SIG-M5 treated with dmso at 0.1 percent for 504 hours (cell line): ENCODE measurements at regions not wholly inside any gene's neighbourhood (a gene's known extent, or its start where the extent isn't known, plus 50 kb on each side); places are given as distances from the start of the nearest gene placed in this dataset.

ENCODE experiments used
- DNase-seq: peaks from one replicate; lab custom pipeline; 2025; ENCODE audit not compliant: unreplicated experiment; lab: John Stamatoyannopoulos, UW

DNA sequence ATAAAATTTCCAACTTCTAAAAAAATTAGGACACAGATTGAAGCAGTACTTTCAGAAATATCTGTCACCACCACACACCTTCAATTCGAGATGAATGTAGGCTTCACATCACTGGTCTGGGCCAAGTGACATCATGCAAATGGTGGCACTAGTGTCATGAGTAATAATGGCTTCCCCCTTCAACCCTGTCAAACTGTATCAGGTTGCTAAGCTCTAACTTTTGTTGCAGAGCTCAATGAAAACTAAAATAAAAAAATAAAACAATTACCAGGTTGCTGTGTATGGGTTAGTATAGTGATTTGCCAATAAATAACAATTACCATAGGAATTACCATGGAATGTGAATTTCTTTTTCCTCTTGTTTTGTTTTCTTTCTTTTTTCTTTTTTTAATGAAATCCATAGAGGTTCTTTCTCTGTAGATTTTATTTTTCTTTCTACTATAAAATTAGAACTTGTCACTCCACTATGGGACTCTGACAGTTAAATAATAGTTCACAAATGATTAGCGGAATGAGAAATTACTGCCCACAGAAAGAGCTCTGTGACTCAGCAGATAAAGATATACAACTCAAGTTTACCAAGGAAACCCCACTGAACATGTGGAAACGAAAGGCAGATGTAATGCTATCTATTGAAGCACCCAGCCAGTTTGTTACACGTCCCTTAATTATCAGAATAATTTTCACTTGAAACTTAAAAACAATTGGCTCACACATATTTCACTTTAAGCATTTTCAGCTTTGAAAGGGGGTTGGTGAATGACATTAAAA, 783.8 kb upstream of the WWC1 start:
- DNase-seq, result no peak

DNA sequence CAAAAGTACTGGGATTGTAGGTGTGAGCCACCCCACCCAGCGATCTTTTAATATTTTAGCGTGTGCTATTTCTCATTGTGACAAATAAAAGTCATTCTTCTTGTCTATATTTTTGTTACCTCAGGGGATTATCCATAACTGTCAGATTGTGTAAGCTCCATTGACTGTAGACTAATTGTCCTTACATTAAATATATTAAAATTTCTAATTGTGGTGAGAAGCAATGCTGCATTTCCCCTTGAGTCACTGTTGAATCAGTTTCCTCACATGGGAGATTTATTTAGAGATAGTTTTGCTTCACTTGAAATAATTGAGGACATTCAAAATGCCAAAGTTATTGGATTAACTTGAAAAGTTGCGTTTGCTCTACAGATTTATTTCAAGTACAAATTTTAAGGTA, 782.4 kb upstream of the WWC1 start:
- no peak for DNase-seq

DNA sequence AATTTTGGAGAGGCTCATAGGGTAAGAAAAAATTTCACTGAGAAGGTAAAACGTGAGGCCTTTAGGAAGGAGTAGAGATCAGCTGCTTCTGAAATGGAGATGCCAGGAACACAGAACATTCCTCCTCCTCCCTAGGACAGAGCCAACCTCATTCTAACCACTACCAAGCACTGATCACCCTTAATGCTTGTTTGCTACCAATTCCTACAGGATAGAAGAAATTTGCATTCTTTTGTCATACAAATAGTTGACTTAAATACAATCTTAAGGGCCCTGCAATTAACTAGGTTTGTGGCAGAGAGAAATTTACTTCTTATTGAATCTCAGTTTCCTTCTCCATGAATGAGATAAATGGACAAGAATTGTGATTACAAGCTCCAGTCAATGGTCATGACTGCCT, 780.2 kb upstream of the WWC1 start:
- DNase-seq, result no peak

DNA sequence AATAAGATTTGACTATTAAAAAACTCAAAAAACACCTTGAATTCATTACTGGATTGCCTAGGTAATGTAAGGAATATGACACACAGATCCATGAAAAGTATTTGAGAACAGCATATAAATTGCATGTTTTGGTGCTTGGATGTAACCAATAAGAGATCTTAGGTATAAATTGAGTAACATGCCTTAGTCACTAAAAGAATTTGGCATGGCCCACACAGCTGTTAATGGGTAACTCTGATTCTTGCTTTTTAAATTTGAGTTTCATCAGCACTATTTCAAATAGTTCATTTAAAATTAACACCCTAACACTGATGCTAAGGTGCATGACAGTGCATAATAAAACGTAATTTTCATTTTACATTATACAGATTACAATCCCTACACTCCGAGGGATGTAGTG, 779.3 kb upstream of the WWC1 start:
- DNase-seq, result no peak

DNA sequence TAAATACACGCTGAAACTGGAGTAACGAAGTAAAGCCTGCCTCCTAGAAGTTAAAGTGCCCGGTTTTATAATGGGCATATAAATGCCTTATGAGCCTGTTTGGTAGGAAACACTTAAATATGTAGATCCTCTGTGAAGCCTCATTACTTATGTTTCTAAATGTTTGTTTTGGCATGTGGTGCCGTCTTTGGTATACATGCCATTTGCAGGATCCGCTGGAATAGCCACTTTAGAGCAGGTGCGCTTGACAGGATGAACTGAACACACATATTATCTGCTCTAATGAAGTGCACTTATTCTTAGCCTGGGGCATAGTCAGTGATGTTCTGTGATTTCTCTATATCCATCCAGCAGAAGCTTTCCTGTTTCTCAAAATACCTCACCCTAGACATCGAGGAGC, 778.1 kb upstream of the WWC1 start:
- no peak for DNase-seq

DNA sequence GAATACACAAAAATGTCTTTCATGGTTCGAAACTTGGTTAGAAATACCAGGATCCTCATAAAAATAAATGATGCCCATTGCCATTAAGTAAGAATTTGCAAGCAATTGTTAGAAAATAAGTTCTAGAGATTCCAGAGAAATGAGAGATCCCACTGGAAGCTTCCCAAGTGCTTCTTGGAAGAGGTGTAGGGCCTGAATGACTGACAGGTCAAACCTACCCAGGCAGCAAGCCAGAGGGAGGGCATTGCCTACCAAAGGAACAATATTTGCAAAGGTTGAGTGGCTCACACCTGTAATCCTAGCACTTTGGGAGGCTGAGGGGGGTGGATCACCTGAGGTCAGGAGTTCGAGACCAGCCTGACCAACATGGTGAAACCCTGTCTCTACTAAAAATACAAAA, 777.0 kb upstream of the WWC1 start:
- DNase-seq, result no peak

DNA sequence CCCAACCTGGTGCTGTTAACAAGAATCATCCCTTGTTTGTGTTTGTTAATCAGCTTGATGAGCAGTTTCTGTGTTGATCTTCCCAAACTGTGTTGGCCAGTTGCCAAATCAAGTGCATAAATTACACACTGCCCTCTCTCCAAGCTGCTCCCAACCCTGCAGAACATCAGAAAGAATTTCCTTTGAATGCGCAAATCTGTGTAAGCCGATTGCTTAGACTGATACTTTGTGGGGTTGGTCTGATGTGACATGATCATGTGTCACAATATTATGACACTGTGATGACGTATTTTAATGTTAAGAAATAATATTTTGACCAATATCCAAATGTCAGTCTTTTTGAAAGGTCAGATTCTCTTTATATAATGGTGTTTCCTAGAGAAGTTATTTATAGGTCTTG, 766.4 kb upstream of the WWC1 start:
- DNase-seq, result no peak

DNA sequence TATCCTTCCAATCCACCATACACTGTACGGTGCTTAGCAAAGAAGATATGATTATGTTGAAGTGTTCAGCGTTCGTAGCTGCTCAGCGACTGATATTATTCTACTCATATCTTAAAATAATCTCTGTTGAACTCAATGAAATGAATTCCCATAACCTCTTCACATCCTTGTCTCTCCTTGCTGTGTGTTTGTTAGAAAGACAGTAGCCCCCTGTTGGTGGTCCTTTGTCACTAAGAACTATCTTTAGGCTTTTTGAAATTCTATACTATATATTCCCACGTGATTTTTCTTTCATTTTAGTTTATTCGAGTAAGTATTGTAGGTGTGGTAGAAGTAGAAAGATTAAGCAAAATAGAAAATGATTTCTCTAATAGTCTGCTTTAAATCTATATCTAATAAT, 762.8 kb upstream of the WWC1 start:
- no peak for DNase-seq

DNA sequence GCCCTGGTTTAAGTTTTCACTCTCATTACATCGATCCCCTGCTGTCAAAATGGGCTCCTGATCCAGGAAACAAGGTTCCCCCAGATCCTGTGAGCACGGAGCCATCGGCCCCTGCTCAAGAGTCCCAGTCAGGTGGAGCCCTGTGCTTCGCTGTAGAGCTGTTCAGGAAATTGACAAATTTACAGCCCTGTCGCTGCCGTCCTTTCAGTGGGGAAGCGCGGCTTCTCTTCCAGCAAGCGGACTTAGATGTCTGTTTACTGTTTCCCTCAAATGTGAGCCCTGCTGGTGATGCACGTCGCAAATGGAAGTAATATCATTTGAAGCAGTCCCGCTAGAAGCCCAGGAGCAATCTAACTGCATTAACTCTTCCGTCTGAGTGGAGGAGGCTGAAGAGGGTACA, 760.9 kb upstream of the WWC1 start:
- no peak for DNase-seq

DNA sequence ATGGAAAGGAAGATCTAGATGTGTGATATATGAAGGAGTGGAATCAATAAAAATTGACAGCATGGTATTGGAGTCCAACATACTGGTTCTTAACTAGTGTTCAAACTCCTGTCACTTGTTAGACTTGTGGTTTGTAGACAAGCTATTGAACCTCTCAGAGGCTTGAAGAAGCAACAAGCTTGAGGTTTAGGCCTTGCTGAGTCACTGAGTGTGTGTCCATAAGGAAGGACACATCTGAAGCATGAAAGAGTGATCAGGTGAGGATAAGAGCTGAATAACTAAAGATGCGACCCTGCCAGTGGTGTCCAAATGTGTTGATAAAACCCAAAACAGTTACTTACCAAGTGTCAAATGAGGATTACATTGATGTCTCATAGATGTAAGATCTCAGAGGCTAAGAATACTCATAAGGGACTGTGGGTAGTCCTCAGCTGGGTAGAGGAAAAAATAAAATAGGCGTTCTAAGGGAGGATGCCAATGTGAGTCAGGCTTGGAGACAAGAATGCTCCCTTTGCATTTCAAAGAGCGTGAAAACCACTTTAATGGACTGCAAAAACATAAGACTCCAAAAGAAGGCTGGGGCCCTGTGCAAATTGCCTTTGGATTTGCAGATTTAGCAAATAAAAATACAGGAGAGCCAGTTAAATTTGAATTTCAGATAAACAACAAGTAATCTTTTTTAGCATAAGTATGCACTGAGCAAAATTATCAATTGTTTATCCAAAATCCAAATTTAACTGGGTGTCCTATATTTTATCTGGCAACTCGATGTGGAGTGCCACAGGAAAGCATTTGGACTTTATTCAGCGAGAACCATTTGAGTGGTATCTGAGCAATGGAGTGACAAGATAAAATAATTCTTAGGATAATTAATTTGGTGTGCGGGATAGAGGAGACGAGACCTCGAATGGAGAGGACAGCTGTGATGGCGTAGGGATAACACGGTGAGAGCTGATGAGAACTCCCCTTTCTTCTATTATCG, 757.3 kb upstream of the WWC1 start:
- DNase-seq, result no peak

DNA sequence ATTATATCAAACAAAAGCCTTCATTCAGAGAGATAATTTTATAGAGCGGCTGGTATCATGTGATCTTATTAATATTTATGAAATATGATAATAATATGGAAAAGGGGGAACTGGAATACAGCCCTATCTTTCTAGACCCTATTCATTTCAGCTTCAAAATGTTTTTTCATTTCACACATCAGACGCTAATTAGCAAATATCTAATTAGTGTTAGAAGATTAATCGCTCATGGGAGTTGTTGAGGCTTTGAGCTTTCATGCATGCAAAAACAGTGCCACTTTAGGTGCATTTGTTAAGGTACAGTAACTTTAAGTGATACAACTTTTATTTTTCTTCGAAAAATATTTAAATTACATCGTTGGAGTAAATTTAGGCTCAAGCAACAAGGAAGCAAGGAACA, 751.7 kb upstream of the WWC1 start:
- no peak for DNase-seq

DNA sequence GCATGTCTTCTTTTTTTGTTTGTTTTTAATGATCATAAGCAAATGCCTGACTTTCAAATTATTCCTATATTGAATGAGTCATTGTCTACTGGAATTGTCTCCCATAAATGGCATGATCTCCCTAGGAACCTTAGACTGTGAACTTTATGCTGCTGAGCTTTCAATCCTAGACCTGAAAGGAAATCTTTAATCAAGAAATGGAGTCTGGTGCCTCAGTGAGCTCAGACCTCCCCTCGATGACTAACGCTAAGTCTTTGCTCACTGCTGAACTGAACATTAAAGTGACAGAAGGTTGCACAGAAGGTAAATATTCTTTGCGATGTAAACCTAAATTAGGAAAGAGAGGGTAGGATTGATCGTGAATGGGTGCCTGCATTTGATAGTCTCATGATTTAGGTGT, 745.2 kb upstream of the WWC1 start:
- DNase-seq, result no peak

DNA sequence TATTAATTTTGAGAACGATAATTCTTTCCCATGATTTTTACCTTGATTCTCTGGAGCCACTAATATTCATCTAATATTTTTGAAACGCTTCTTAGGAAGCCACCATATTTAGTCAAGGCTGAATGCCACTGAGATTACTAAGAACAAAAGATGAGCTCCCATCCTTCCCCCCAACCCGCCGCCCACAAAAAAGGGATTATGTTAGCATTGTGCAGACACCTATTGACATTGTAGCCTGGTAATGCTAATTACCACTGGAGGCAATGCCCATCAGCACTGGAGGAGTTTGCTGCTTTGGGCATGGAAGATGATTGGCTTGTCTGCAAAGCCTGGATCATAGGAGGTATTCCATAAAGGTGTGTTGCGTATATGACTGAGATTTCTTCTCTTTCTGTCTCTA, 739.1 kb upstream of the WWC1 start:
- DNase-seq, result no peak

DNA sequence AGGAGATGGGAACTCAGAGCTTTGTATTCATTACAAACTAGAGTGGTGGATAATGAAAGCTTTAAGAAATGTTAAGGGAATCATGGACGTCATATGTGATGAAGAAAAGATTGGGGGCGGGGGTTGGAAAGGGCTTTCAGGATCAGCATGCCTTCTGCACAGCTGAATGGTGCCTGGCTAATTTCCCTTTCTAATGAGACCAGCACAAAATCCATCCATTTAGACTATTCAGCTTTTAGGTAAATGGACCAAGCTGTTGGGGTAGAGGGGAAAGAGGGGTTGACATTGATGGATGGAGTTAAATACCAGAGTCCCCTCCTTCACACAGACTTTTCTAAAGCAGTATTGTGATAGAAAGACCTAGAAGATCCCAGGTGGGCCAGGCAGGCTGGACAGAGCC, 737.9 kb upstream of the WWC1 start:
- DNase-seq, result no peak

DNA sequence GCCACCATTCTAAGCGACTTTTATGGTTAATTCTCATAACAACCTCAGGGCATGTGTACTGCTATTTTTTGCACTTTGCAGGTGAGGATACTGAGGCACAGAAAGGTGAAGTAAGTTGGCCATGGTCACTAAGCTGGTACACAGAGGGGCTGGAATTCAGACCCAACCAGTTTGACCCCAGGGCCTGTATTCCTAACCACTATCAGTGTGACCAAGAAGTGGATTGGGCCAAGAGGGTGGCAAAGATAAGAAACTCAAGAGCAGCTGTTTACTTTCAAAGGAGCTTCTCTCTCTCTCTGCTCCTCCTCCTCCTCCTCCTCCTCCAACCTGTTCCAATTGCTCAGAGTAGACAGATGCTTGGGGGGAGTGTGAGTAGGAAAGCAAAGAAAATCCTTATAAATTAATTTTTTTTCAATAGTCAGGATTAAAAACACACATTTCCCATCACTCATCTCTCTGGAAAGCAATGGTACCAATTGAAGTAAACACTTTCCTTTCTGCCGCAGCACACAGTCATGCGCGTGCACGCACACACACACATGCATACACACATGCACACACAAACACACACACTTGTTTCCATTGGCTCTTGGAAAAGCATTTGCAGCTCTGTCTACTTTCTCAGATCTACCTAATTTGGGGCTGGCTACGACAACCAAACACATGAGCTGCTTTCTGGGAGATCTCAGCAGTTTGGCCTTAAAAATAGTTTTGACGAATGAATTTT, 736.7 kb upstream of the WWC1 start:
- DNase-seq, result no peak

DNA sequence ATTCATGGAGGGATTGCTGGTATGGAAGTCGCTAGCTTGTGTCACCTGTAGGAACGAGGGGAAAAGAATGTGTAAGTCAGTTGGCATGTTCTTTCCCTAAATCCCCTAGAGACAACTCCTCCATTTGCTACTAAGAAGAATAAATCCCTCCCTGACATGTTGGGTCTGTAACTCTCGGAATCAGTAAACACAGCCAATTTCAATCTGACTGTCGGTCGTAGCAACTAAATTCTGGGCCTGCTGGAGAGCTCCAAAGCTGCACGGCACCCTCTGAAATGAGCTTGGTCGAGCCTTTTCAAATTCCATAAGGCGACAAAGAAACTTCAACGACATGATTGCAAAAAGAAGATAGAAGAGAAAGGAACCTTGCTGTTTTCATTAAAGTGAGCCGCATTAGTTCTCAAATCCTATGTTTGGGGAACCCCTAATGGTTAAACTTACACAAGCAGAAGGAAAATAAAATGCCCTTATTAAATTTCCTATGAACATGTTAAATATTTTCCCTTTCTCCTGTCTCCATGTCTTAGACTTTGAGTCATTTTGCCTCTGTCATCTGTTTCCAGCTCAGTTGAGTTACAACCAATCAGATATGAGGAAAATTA, 735.8 kb upstream of the WWC1 start:
- no peak for DNase-seq

DNA sequence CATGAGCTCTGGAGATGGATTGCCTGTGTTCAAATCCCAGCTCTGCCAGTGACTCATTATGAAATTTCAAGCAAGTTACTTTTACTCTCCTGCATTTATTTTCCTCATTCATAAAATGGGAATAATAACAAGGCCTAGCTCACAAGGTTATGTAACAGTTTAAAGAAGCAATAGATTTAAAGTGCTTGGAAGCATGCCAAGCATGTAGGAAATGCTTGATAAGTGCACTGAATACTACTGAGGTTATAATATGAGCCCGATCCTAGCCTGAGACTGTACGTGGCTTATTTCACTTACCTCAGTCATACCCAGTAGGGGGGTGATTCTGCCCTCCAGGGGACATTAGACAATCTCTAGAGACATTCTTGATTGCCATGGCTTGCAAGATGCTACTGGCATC, 734.1 kb upstream of the WWC1 start:
- DNase-seq, result no peak

DNA sequence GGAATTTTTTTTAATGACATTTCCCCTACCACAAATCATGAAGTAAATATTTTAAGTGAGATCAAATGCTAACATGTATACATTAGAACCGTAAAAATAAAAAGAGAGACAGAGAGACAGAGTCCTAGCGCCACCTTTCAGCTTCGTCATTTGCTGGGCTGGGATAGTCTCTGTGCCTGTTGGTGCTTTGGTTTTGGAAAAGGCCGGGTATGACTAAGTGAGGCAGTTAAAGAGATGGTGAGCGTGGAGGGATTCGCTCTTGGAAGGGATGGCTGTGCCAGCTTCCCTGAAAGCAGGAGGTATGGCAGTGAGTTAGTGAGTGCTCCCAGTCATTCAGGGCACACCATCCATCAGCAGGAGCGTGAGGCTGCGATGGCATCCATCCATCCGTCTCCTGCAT, 729.6 kb upstream of the WWC1 start:
- DNase-seq, result no peak

DNA sequence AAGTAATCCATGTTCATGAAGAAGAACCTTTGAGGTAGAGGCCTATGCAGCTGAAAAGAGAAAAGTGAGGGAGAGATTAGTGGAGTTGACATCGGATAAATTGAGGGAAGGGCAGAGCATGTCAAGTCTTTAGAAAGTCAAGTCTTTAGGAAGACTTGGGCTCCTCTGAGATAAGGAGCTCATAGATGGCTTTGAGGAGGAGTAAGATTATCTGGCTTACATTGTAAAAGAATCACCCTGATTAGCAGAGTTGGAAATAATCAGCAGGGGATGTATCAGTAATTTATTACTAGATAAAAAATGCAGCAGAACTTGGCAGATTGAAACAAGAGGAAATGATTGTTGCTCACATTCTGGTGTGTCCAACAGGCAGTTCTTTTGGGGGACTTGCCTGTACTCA, 727.2 kb upstream of the WWC1 start:
- no peak for DNase-seq

DNA sequence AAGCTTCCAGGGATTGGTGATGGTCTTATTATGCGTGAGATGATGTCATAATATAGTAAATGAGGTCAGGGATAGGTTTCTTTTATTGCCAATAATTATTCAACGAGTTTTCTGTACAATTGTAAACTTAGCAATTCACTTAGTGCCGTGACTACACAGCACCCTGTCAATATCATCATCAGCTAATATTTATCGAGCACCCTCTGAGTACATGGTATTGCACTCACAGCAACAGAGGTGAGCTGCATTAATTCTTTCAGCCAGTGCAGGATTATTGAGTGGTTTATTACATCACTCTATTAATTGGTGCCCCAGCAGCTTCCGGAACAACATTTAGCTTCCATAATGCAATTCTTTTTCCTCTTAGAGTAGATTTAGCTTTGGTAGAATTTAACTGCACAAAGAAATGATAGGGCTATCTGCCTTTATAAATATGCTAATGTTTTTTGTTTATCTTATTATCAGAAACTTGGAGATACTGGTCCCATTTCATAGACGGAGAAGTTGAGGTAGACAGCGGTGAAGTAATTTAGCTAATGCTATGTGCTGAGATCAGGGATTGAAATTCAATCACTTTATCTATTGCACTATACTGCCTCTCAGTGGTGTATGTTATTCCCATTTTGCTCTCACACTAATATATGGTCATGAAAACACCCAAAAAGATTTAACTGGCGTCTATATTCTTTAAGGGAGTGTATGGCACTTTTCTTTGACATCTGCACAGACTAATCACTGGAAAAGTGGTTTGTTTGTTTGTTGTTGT, 726.1 kb upstream of the WWC1 start:
- no peak for DNase-seq

DNA sequence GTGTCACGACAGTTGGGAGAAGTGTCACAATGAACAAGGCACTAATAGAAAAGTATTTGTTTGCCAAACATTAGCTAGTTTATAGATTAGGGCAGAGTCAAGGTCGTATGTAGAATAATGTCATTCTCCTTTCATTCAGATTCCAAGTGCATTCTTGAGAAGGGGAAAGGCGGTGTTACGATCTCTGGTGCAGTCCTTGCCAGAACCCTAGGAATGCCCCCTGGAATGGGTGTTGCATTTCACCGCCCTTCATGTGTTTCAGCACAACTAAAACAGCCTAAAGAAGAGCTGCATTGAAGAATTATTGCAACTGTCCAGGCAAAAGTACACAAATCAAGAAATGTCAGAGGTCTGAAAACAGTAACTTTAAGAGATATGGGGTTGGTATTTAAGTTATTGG, 721.0 kb upstream of the WWC1 start:
- no peak for DNase-seq
